Breast epithelium (tissue), 3 donors: ENCODE measurements at regions not wholly inside any gene's neighbourhood (a gene's known extent, or its start where the extent isn't known, plus 50 kb on each side); places are given as distances from the start of the nearest gene placed in this dataset.

Experiments
- CTCF ChIP-seq, 3 donors: fragments of 450-650 bp; IDR thresholded peaks; one replicate each; pipeline ENCODE4 v1.5.1; 2016 to 2017; ENCODE audit warnings: antibody characterized with exemption in 3 of 3, mild to moderate bottlenecking in 3 of 3, moderate library complexity in 3 of 3
- POLR2A ChIP-seq: fragments of 450-650 bp; IDR thresholded peaks from one replicate; pipeline ENCODE4 v1.6.1; 2016; ENCODE audit warnings: antibody characterized with exemption, mild to moderate bottlenecking, moderate library complexity

- TF ChIP-seq CTCF (IDR thresholded peaks at IDR 0.05) (no peak), POLR2A (no peak)
Observed at GRCh38 chr6:142537612-142538478, 236.0 kb downstream of the ADGRG6 start.
